HCT116 (cell line): ENCODE measurements at regions not wholly inside any gene's neighbourhood (a gene's known extent, or its start where the extent isn't known, plus 50 kb on each side); places are given as distances from the start of the nearest gene placed in this dataset.

Experiments
- ATAC-seq: fragments of 200-7000 bp; cut with Tn5 transposase; 2 replicates; pipeline ENCODE4 v1.9.1; 2020; ENCODE audit warnings: mild to moderate bottlenecking, moderate library complexity
- BruUV-seq: library from RNA; stranded (reverse); fragments of 400-500 nt; replicated peaks from 2 replicates; lab custom pipeline; 2021; lab: Mats Ljungman, UMichigan
- CTCF ChIA-PET: fragments of 300-600 bp; sonication (Branson Sonifier 250); formaldehyde crosslinking; loops from one replicate; lab custom pipeline; 2021; ENCODE audit warnings: antibody characterized with exemption; lab: Charles Lee
- POLR2A ChIA-PET: fragments of 300-600, 350-600 bp; sonication (Branson Sonifier 250); formaldehyde crosslinking; loops from one replicate; lab custom pipeline; 2021; ENCODE audit warnings: antibody characterized with exemption; lab: Charles Lee
- RAD21 ChIA-PET, 2 experiments: fragments of 300-600 bp; sonication (Branson Sonifier 250); formaldehyde crosslinking; loops; one replicate each; lab custom pipeline; 2023; ENCODE audit warnings: low total read pairs in 2 of 2; ENCODE audit not compliant: uncharacterized antibody in 2 of 2, unreplicated experiment in 2 of 2, low non-redundant PET in 1 of 2; lab: Charles Lee
- DNase-seq: peaks from one replicate; pipeline ENCODE4 v3.0.0-alpha.2; 2010; ENCODE audit warnings: low read depth, low spot score
- H2AFZ ChIP-seq: fragments of 200-600 bp; shearing (Covaris generic), sonication (generic); 2 replicates; pipeline ENCODE4 v1.6.1; 2017; ENCODE audit warnings: low read depth, mixed run types, mixed read lengths, antibody characterized with exemption, low read length; ENCODE audit not compliant: poor library complexity, severe bottlenecking
- H3K27ac ChIP-seq: 2 replicates; pipeline ENCODE4 v1.5.1; 2012; ENCODE audit warnings: low read depth, low read length
- H3K27me3 ChIP-seq: fragments of 200-600 bp; sonication (generic); 2 replicates; pipeline ENCODE4 v1.6.1; 2016; ENCODE audit warnings: mixed run types, low read length, mixed read lengths; ENCODE audit not compliant: insufficient read depth
- H3K36me3 ChIP-seq, 2 experiments: fragments of 200-500 bp in 1 of 2; fragments of 200-600 bp in 1 of 2; sonication (Bioruptor generic) in 1 of 2; sonication (generic) in 1 of 2; 2 replicates each; pipeline versions ENCODE4 v1.5.1 to v1.6.1; 2014 to 2016; ENCODE audit warnings: low read length in 2 of 2, inconsistent platforms in 1 of 2, mixed read lengths in 1 of 2, mixed run types in 1 of 2; ENCODE audit not compliant: insufficient read depth in 2 of 2, control insufficient read depth in 1 of 2
- H3K4me1 ChIP-seq, 2 experiments: fragments of 200-600 bp in 1 of 2; sonication (generic) in 1 of 2; 2 replicates each; pipeline versions ENCODE4 v1.5.1 to v1.6.1; 2012 to 2017; ENCODE audit warnings: low read length in 2 of 2, inconsistent platforms in 1 of 2, mild to moderate bottlenecking in 1 of 2, mixed read lengths in 1 of 2, mixed run types in 1 of 2, moderate library complexity in 1 of 2; ENCODE audit not compliant: insufficient read depth in 2 of 2, control insufficient read depth in 1 of 2
- H3K4me2 ChIP-seq: fragments of 200-600 bp; sonication (generic); 2 replicates; pipeline ENCODE4 v1.6.1; 2017; ENCODE audit warnings: mixed run types, low read length, mixed read lengths
- H3K4me3 ChIP-seq, 2 experiments: fragments of 200-600 bp in 1 of 2; sonication (generic) in 1 of 2; replicated peaks in 1 of 2; 2 replicates each; pipeline ENCODE4 v1.5.1; 2011 to 2016; ENCODE audit warnings: low read length in 2 of 2, control low read depth in 1 of 2, low read depth in 1 of 2, mild to moderate bottlenecking in 1 of 2, mixed read lengths in 1 of 2, mixed run types in 1 of 2
- H3K79me2 ChIP-seq: fragments of 200-600 bp; sonication (generic); 2 replicates; pipeline ENCODE4 v1.6.1; 2017; ENCODE audit warnings: mild to moderate bottlenecking, mixed run types, low read length, moderate library complexity, mixed read lengths; ENCODE audit not compliant: insufficient read depth
- H3K9ac ChIP-seq: fragments of 200-600 bp; sonication (generic); 2 replicates; pipeline ENCODE4 v1.6.1; 2016; ENCODE audit warnings: low read length, mixed read lengths
- H3K9me2 ChIP-seq: fragments of 200-600 bp; sonication (generic), shearing (Covaris generic); 2 replicates; pipeline ENCODE4 v1.6.1; 2017; ENCODE audit warnings: mixed run types, mild to moderate bottlenecking, moderate library complexity; ENCODE audit not compliant: insufficient read depth
- H3K9me3 ChIP-seq, 2 experiments: fragments of 200-500 bp in 1 of 2; fragments of 200-600 bp in 1 of 2; sonication (Bioruptor generic) in 1 of 2; sonication (generic) in 1 of 2; 2 replicates each; pipeline ENCODE4 v1.6.1; 2014 to 2017; ENCODE audit warnings: low read length in 2 of 2, mixed read lengths in 2 of 2, inconsistent platforms in 1 of 2, low read depth in 1 of 2, mild to moderate bottlenecking in 1 of 2, mixed run types in 1 of 2, moderate library complexity in 1 of 2; ENCODE audit not compliant: control insufficient read depth in 1 of 2, insufficient read depth in 1 of 2
- H4K20me1 ChIP-seq: fragments of 200-600 bp; sonication (generic), shearing (Covaris generic); 2 replicates; pipeline ENCODE4 v1.6.1; 2017; ENCODE audit warnings: mixed run types, mild to moderate bottlenecking, moderate library complexity; ENCODE audit not compliant: insufficient read depth
- CBX3 ChIP-seq: IDR thresholded peaks from 2 replicates; pipeline ENCODE4 v1.6.1; 2012; ENCODE audit warnings: low read depth
- CEBPB ChIP-seq: IDR thresholded peaks from 2 replicates; pipeline ENCODE4 v1.6.1; 2012; ENCODE audit warnings: low read depth
- EGR1 ChIP-seq: IDR thresholded peaks from 2 replicates; pipeline ENCODE4 v1.6.1; 2012; ENCODE audit warnings: low read depth
- ELF1 ChIP-seq: IDR thresholded peaks from 2 replicates; pipeline ENCODE4 v1.6.1; 2012; ENCODE audit warnings: low read depth, borderline replicate concordance
- EZH2 ChIP-seq: fragments of 200-600 bp; sonication (generic); IDR thresholded peaks from 2 replicates; pipeline ENCODE4 v1.6.1; 2017; ENCODE audit warnings: antibody characterized with exemption, mixed run types
- EZH2phosphoT487 ChIP-seq: fragments of 200-600 bp; IDR thresholded peaks from 2 replicates; pipeline ENCODE4 v1.6.1; 2018; ENCODE audit warnings: antibody characterized with exemption, borderline replicate concordance
- FOSL1 ChIP-seq: IDR thresholded peaks from 2 replicates; pipeline ENCODE4 v1.6.1; 2012; ENCODE audit warnings: low read depth
- JUND ChIP-seq: IDR thresholded peaks from 2 replicates; pipeline ENCODE4 v1.6.1; 2012
- POLR2AphosphoS5 ChIP-seq: IDR thresholded peaks from 2 replicates; pipeline ENCODE4 v1.6.1; 2011; ENCODE audit warnings: mild to moderate bottlenecking, low read depth, low read length, moderate library complexity
- RAD21 ChIP-seq: IDR thresholded peaks from 2 replicates; pipeline ENCODE4 v1.6.1; 2012; ENCODE audit warnings: low read depth, mild to moderate bottlenecking
- SIN3A ChIP-seq: IDR thresholded peaks from 2 replicates; pipeline ENCODE4 v1.6.1; 2012; ENCODE audit warnings: low read depth
- SP1 ChIP-seq: IDR thresholded peaks from 2 replicates; pipeline ENCODE4 v1.6.1; 2012; ENCODE audit warnings: low read depth
- SRF ChIP-seq: IDR thresholded peaks from 2 replicates; pipeline ENCODE4 v1.6.1; 2012; ENCODE audit warnings: low read depth
- TCF7L2 ChIP-seq: IDR thresholded peaks from 2 replicates; pipeline ENCODE4 v1.7.0; 2011; ENCODE audit warnings: borderline replicate concordance, inconsistent platforms; ENCODE audit not compliant: insufficient read depth, insufficient read length; ENCODE audit errors: extremely low read depth
- YY1 ChIP-seq: IDR thresholded peaks from 2 replicates; pipeline ENCODE4 v1.6.1; 2011; ENCODE audit warnings: low read length, low read depth, moderate library complexity, mild to moderate bottlenecking; ENCODE audit not compliant: insufficient replicate concordance; ENCODE audit errors: extremely low read depth
- ZFX ChIP-seq: fragments of 450-650 bp; IDR thresholded peaks from 2 replicates; pipeline ENCODE4 v1.6.1; 2017
- ZNF274 ChIP-seq: fragments of 200-500 bp; sonication (Bioruptor generic); IDR thresholded peaks from 2 replicates; pipeline ENCODE4 v1.6.1; 2014; ENCODE audit warnings: mild to moderate bottlenecking, low read depth, low read length, inconsistent platforms
- intact Hi-C: fragments of 100-400 bp; cut with micrococcal nuclease; formaldehyde crosslinking; loops from 2 replicates; pipeline ENCODE4 v1.10.0; 2022
- TF ChIP-seq, protein P1 (sequence below), 3 experiments: fragments of 200-600 bp in 1 of 3; sonication (generic) in 1 of 3; IDR thresholded peaks in 2 of 3; conservative IDR thresholded peaks in 1 of 3; 2 replicates each; pipeline ENCODE4 v1.5.1; 2012 to 2017; ENCODE audit warnings: low read depth in 2 of 3, low read length in 2 of 3, antibody characterized with exemption in 1 of 3, borderline replicate concordance in 1 of 3, control low read depth in 1 of 3, mild to moderate bottlenecking in 1 of 3, mixed read lengths in 1 of 3, mixed run types in 1 of 3, moderate library complexity in 1 of 3; ENCODE audit not compliant: insufficient read depth in 1 of 3
- TF ChIP-seq, protein P2 (sequence below): IDR thresholded peaks from 2 replicates; pipeline ENCODE4 v1.6.1; 2012
- TF ChIP-seq, protein P3 (sequence below): IDR thresholded peaks from 2 replicates; pipeline ENCODE4 v1.6.1; 2011; ENCODE audit warnings: mild to moderate bottlenecking, low read length, moderate library complexity; ENCODE audit not compliant: insufficient replicate concordance; ENCODE audit errors: extremely low read depth

DNA sequence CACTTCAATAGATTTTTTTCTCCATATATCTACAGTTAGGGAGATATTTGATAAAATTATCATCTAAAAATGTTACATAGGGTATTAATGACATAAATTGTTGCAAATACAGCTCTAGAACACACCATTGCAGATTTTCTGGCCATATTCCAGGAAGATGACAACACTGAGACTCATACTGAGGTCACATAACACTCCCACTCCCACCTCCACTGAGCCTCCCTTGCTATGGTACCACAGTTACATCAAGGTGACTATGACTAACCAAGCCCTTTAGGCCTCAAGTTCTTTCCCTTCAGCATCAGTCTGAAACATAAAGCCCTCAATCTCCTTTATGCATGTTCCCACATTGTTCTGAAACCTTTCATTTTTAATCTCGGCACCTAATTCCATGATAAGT, 932.0 kb upstream of the IGFBP7 start:
- DNase-seq: no peak
- ChIA-PET POLR2A (no interaction called here), CTCF (no interaction called here), RAD21 (no interaction called here)
- Histone ChIP-seq H2AFZ (no peak overlapping the region), H3K4me1 (no peaks in the 10 kb centered on the region), H3K27ac (no peak overlapping the region), H3K27me3 (no peaks in the 10 kb centered on the region), H3K9me3 (peaks cover 6 to 27% of the 10 kb centered on the region in 2 experiments; a peak in 2 of 4 replicates), H3K4me3 (no peak overlapping the region), H3K9me2 (no peaks in the 10 kb centered on the region), H3K9ac (no peak overlapping the region), H3K79me2 (no peaks in the 10 kb centered on the region), H3K36me3 (no peaks in the 10 kb centered on the region), H3K4me2 (no peak overlapping the region), H4K20me1 (no peaks in the 10 kb centered on the region)
- no peak for TF ChIP-seq SRF
- TF ChIP-seq, protein P1, sequence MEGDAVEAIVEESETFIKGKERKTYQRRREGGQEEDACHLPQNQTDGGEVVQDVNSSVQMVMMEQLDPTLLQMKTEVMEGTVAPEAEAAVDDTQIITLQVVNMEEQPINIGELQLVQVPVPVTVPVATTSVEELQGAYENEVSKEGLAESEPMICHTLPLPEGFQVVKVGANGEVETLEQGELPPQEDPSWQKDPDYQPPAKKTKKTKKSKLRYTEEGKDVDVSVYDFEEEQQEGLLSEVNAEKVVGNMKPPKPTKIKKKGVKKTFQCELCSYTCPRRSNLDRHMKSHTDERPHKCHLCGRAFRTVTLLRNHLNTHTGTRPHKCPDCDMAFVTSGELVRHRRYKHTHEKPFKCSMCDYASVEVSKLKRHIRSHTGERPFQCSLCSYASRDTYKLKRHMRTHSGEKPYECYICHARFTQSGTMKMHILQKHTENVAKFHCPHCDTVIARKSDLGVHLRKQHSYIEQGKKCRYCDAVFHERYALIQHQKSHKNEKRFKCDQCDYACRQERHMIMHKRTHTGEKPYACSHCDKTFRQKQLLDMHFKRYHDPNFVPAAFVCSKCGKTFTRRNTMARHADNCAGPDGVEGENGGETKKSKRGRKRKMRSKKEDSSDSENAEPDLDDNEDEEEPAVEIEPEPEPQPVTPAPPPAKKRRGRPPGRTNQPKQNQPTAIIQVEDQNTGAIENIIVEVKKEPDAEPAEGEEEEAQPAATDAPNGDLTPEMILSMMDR (IDR thresholded peaks at IDR 0.05 in 2 of 3, conservative IDR thresholded peaks at IDR 0.05 in 1 of 3; ENCODE audit: borderline replicate concordance in 1 of 3, insufficient read depth in 1 of 3, low read depth in 2 of 3, low read length in 2 of 3): no peak
- intact Hi-C loops: no loop called here
- no TSS peak for BruUV-seq
- no peak for ATAC-seq

DNA sequence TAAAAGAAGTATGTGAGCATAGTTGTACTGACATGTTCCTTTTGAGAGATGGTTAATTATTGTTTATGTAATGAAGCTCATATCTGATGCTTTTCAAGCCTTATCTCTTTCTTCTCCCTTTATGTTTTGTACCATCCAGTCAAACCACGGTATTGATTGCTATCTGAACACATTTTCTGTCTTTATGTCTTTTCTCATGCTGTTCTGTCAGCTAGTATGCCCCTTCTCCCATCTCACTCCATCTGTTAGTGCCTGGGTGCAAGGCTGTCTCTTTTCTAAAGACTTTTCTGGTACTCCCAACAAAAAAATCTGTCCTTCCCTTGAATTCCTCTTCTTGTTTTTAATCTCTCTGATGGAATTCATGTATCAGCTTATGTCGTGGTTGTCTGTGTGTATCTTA, 883.8 kb upstream of the IGFBP7 start:
- Histone ChIP-seq H3K4me1 (no peaks in the 10 kb centered on the region), H2AFZ (no peak overlapping the region), H4K20me1 (no peaks in the 10 kb centered on the region), H3K36me3 (no peaks in the 10 kb centered on the region), H3K4me3 (no peak overlapping the region), H3K79me2 (no peaks in the 10 kb centered on the region), H3K9me3 (peaks cover 0 to 42% of the 10 kb centered on the region in 2 experiments; a peak in 2 of 4 replicates), H3K9me2 (no peaks in the 10 kb centered on the region), H3K27me3 (no peaks in the 10 kb centered on the region), H3K4me2 (no peak overlapping the region), H3K27ac (no peak overlapping the region), H3K9ac (no peak overlapping the region)
- BruUV-seq: no TSS peak
- DNase-seq (no peak), ATAC-seq (no peak)
- no peak for TF ChIP-seq ELF1
- no peak for TF ChIP-seq SIN3A
- no peak for TF ChIP-seq EZH2phosphoT487
- TF ChIP-seq, protein P2, sequence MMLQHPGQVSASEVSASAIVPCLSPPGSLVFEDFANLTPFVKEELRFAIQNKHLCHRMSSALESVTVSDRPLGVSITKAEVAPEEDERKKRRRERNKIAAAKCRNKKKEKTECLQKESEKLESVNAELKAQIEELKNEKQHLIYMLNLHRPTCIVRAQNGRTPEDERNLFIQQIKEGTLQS: no peak
- no peak for TF ChIP-seq TCF7L2
- no peak for TF ChIP-seq CEBPB
- TF ChIP-seq EGR1: no peak
- no peak for TF ChIP-seq POLR2AphosphoS5
- no peak for TF ChIP-seq YY1
- TF ChIP-seq EZH2: no peak
- TF ChIP-seq JUND: no peak
- TF ChIP-seq ZNF274: no peak
- TF ChIP-seq, protein P3, sequence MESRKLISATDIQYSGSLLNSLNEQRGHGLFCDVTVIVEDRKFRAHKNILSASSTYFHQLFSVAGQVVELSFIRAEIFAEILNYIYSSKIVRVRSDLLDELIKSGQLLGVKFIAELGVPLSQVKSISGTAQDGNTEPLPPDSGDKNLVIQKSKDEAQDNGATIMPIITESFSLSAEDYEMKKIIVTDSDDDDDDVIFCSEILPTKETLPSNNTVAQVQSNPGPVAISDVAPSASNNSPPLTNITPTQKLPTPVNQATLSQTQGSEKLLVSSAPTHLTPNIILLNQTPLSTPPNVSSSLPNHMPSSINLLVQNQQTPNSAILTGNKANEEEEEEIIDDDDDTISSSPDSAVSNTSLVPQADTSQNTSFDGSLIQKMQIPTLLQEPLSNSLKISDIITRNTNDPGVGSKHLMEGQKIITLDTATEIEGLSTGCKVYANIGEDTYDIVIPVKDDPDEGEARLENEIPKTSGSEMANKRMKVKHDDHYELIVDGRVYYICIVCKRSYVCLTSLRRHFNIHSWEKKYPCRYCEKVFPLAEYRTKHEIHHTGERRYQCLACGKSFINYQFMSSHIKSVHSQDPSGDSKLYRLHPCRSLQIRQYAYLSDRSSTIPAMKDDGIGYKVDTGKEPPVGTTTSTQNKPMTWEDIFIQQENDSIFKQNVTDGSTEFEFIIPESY: no peak
- TF ChIP-seq SRF: no peak
- no peak for TF ChIP-seq ZFX
- TF ChIP-seq SP1: no peak
- no peak for TF ChIP-seq FOSL1
- TF ChIP-seq RAD21: no peak
- TF ChIP-seq CBX3: no peak
- intact Hi-C loops: no loop called here
- ChIA-PET RAD21 (no interaction called here), POLR2A (no interaction called here), CTCF (no interaction called here)
